ENCODE measurements at regions not wholly inside any gene's neighbourhood (a gene's known extent, or its start where the extent isn't known, plus 50 kb on each side); places are given as distances from the start of the nearest gene placed in this dataset.

DNA sequence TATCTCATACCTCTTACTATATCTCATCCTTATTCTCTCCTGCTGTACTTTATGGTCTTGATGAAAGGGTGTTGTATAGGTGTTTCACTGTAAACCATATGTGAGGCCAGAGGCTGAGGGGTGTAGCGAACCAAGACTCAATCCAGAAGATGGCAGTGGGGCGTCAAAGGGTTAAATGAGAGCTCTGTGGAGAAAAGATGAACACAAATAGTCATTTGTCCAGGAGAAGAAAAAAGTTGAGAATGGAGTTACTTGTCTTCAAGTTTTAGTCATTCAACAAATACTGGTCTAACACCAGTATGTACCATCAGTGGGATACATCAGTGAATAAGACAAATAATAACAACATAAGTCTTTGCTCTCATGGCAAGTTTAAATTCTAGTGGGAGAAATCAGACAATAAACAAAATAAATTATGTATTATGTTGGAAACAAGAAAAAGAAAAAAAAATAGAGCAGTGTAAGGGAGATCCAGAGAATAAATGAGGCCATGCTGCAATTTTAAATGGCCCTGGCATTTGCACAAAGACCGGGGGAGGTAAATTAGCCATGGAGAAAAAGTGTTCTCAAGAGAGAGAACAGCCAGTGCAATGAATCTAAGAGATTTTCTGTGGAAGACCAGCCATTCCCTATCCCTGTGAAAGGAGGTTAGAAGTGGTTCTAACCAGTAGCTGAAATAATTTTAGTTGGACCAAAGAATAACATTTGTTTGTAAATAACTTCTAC, 77.0 kb upstream of the UMPS start:
- DNase-seq = no peak

DNA sequence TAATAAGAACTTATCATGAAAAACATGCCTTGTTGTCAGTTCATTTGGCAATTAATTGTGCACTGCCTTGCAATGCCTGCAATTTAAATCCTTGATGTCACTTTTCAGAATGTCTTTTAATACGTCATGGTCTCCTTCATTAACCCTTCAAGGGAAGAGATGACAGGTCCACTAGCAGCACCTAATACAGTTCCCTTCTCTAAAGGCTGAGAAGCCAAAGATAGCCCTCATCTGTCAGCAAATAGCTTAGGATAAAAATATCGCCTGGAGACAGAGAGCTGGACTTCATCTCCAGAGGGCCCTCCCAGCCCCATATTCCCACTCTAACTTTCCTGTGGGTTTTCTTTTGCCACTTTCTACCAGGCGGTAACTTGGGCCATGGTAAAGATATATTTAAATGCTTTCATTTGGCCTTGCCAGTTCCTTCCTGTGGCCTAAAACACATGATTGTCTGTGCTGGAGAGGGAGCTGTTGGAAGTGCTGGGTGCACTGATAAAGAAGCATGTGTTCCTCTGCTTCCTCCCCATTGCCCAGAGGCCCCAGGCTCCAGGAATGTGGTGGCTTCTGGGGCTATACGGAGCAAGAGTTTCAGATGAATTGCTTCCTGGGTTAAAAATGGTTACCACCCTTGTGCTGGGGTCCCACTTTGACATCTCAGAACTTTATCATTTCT, 76.3 kb upstream of the UMPS start:
- no peak for DNase-seq

DNA sequence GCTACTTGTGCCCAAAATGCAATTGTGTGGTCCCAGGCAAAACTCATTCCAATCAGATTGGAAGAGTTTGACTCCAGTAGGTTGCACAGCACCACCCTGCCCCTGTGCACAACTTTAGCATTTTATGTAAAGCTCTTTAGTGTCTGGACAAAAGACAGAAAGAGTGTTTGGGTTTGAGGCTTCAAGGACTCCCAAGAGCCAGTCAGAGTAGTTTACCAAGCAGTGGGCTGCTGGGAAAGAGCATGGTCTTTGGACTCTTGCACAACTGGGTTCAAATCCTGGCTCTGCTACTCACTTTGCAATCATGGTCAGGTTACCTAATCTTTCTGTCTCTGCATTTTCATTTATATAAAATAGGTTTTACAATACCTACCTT, 75.8 kb upstream of the UMPS start:
- no peak for DNase-seq

DNA sequence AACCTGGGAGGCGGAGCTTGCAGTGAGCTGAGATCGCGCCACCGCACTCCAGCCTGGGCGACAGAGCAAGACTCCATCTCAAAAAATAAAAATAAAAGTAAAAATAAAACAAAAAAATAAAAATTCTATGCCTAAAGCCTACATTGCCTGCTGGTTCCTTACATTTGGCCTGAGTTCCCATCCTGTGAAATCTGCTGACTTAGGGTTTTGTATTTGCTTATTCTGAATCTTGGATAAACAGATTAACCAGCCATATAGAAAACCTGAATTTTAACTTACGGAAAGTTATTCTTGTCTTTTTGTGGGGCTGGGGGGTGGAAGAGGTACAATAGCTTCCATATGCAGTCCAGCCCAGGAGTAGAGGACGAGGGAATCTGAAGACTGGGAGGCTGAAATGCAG, 73.7 kb upstream of the UMPS start:
- no peak for DNase-seq

GRCh38 chr3:124657138-124657537, 73.1 kb upstream of the UMPS start:
- DNase-seq = no peak

DNA sequence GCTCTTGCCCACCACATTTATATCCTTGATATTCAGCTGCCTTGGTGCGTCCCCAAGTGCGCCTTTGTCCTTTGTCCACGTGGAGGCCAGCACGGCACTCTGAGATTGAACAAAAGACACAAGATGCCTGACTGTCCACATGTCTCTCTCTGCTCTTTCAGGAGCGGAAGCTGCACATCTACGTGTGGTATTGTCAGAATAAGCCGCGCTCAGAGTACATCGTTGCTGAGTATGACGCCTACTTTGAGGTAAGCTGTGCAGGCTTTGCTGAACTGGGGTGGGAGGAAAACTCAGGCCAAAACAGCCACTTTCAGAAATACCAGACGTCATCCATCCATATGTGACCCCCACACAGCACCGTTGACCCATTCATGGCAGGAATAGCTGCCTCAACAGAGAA, 72.0 kb upstream of the UMPS start:
- DNase-seq = no peak

- DNase-seq = no peak
Measured at GRCh38 chr3:124659175-124659574, 71.1 kb upstream of the UMPS start.

GRCh38 chr3:124660599-124660998, 69.7 kb upstream of the UMPS start:
- DNase-seq = no peak

DNA sequence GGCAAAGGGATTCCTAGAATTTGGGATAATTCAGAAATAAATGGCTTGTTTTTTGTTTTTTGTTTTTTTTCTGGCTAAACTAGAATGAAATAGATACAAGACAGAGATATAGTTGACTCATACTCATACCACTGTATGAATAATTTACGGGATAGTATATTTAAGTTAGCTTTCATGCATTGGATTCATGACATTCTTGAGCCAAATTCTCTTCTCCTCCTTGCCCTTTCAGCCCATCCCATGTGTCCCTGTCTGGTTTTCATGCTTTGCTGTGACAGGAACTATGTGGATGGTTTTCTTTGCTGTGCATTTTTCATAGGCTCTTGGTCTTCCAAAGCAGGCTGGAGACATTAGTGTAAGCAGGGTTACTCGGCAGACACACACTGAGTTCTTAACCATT, 66.6 kb upstream of the UMPS start:
- DNase-seq = no peak

- DNase-seq = no peak
Measured at GRCh38 chr3:124664804-124665203, 65.4 kb upstream of the UMPS start.

GRCh38 chr3:124666067-124666466, 64.2 kb upstream of the UMPS start:
- no peak for DNase-seq

- DNase-seq = no peak
Measured at GRCh38 chr3:124669470-124669869, 60.8 kb upstream of the UMPS start.

DNA sequence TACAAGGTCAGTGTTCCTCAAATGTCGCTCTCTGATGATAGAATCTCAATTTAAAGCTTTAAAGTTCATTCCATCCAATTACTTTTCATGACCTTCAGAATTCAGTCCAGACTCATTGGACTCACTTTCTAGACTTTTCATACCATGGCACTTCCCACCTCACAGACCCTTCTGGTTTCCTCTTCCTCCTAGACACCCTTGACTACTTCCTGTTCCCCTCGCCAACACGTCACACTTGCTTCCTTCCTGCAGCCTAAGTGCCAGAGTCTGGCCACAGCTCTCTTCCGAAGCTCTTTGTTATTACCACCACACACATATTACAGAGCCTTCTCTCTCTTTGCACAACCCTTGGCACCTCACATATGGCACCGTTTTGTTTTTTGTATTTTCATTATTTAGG, 59.1 kb upstream of the UMPS start:
- DNase-seq = no peak

DNA sequence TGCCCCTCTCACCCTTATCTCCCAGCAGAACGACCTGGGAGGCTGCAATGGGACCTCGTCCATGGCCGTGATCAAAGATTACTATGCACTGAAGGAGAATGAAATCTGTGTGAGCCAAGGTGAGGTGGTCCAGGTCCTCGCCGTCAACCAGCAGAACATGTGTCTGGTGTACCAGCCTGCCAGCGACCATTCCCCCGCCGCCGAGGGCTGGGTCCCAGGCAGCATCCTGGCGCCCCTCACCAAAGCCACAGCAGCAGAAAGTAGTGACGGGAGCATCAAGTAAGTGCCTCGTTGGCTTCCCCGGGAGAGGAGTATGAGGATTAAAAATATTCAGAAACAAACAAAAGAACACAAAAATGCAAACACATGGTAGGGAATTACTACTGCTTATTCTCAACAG, 55.9 kb upstream of the UMPS start:
- DNase-seq = no peak

DNA sequence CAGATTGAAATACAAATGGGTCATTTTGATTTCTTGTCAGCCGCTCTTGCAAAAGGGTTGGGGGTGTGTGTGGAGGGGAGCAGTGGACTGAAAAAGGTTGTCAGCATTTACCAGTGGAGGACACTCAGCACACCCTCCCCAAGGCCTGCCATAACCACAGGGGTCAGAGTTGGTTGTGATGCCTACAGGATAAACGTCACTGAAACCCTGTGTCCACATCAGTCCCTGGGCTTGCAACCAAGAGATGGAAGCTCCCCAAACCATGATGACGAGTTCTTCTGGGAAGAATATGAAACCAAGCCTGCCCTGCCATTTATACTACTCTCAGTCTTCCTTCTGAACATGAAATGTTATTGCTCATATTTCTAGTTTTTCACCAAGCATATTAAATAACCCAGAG, 54.0 kb upstream of the UMPS start:
- no peak for DNase-seq

DNA sequence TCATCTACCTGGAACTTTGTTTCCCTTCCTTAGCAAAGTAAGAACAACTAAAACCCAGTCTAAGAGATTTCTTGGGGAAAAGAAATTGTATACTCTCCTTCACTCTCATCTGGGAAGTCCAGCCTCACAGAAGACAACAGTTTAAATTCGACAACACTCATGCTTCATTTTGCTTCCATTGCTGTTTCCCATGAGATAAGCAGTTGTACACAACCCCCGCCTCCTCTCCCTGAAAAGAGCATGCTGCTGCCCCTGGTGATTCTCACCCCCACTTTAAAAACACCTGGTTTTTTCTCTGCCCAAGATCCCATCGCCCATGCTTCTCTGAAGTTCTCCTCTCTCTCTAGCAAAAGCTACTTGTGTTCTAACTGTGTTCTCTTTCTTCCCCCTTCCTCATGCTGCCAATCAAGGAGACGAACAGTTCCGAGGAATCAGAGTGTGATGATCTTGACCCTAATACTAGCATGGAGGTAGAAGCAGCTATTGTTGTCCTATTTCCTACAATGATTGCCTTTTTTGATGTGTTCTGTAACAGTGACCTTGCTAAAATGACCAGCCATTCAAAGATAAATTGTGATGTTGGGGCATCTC, 51.1 kb upstream of the UMPS start:
- no peak for DNase-seq
